GM18519 (cell line): ENCODE measurements at regions not wholly inside any gene's neighbourhood (a gene's known extent, or its start where the extent isn't known, plus 50 kb on each side); places are given as distances from the start of the nearest gene placed in this dataset.
"Not testable (repeated sequence)": the region's sequence is repeated elsewhere in the genome, so short reads cannot be mapped to it uniquely, and the experiment has no call there.

ENCODE experiments used
- ATAC-seq: cut with Tn5 transposase; IDR thresholded peaks from one replicate; pipeline ENCODE4 v1.9.1; 2021; ENCODE audit warnings: mild to moderate bottlenecking, moderate library complexity; ENCODE audit not compliant: unreplicated experiment, low FRiP score

DNA sequence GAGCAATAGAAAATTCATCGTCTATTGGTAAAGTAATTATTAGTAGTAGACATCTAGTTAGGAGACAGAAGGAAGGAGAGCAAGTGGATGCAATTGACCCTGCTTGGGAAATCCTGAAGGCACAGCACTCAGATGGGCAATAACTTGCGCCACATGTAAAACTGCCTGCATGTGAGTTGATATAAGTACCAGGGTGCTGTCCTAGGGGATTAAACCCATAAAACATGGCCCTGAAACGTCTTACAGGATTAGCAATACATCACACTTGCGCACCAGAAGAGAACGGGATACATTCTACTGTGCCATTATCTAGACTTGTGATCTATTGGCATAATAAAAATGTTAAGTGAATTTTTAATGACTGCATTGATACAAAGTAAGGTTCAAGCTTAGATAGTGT is 277.5 kb upstream of the LYPLAL1 start:
- no peak for ATAC-seq

DNA sequence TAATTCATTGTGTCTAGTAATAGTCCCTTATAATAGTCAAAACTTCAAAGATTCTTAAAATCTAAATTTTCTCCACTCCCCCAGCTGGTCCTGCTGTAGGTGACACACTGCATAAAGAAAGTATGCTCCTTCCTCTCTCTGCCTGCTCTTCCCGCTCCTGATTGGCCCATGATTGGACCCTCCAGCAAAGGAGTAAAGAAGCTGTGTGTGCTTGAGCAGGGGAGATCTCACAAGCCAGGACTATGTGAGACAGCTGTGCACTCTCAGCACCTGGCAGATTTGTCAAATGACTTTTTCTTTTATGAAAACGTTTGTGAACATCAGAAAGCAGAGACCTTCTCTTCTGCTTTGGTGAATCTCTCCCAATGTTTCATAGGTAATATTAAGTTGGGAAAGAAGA is 274.8 kb upstream of the LYPLAL1 start:
- no peak for ATAC-seq

DNA sequence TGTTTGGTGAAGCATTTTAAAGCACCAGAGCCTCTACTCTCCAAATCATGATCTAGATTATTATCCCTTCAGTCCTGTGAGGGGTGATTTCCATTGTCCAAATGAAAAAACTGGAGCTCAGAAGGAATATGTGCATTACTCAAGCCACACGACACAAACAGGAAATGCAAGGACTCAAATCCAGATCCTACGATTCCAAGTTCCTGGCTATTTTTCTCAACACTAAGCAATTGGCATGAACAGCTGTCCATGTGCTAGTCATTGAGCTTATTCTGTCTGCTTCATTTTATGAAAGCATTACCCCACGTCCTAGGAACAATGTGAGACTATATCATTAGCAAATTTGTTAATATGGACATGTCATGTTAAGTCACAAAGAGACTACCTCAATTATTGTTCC is 273.1 kb upstream of the LYPLAL1 start:
- ATAC-seq = no peak

DNA sequence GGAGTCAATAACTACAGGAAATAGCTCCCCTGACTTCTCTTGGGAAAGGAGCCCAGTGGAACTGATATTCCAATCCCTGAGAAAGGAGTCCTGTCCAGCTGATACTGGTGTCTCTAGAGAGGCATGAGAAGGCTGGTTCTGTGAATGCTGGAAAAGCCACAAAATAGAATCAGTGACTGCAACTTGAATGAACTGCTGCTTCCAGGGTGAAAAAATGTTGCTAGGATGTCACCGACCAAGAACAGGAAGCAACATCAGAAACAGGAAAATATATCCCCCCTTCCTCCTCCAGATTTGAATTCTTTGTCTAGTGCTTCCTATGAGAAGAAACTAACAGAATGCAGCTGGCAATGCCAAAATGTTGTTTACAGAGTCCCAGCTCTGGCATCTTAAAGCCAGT is 269.3 kb upstream of the LYPLAL1 start:
- no peak for ATAC-seq

DNA sequence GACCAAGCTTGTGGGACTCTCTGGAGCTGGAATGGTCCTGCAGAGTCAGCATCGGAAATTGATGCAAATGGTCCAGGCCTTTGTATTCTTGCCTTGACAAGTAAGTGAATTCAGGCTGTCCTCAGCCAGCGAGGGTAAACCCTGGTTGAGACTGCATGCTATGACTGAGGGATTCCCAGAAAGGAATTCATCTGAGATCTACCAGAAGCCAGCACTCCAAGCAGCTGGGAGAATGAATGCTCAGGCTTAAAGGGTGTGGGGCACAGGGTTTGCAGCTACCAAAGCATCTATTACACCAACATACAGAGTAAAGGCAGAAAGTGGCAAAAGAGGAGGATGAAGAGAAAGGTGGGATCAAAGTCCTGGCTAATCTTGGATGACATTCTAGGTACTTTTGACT is 257.0 kb upstream of the LYPLAL1 start:
- no peak for ATAC-seq

DNA sequence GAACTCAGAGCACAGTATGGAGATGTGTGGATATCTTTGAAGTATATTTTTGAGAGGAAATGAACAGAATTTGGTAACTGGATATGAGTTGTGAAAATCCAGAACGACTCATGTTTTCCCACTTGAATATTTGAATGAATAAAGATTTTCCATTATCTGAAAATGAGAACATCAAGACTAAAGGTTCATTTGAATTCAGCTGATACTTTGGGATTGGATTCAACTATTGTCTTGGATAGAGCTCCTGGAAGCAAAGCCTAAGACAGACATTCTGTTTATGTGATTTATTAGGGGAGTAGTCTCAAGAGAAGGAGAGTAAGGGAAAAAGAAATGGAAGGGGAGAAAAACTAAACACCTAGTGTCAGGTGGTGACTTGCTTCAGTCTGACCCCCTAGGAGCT is 256.0 kb upstream of the LYPLAL1 start:
- no peak for ATAC-seq

DNA sequence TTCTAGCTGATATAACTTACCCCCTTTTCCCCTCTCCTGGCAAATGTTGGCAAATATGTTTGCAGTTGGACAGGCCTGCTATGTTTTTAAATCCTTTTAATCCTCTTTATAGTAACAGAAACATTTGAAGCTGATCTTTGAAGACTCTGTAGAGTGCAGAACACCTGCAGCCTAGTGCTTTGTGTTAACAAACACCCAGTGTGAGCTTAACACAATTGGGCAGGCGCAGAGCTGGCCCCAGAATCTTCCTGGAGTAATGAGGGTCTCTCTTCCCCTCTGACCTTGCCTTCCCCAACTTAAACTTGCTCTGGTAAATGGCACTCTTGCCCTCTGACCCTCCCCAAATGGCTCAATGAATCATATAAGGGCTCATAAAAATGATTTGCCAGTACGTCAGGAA is 247.9 kb upstream of the LYPLAL1 start:
- ATAC-seq = no peak

DNA sequence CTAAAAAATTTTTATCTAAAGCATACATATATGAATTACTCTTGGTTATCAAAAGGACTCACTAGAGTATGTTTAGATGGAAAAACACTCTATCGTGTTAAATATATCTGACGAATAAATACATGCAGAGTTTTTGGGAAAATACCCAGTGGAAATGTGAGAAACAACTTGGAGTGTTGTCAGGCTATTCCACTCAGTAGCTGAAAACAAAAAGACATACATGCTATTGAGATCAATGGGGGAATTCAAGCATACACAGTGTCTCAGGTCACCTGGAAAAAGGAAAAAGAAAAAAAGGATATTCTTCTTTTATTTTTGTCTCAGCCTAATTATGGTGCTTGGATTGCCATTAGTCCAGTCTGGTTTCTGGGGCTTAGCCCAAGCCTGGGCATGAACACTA is 247.0 kb upstream of the LYPLAL1 start:
- ATAC-seq = no peak

DNA sequence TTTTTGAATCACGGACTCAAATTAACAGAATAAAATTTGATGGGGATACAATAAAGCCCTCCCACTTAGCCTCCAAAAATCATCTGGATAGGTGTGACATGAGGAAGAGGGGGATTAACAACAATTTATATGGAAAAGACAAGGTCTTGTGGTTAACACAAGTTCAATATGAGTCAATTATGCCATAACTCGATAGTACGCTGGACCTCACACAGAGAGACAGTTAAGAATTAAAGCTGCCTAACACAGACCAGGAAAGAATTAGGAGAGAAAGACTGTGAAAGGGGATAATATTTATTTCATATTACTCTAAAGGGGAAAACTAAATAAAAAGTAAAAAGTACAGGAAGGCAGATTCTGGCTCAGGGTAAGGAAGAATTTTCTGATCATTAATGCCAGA is 243.7 kb upstream of the LYPLAL1 start:
- no peak for ATAC-seq

DNA sequence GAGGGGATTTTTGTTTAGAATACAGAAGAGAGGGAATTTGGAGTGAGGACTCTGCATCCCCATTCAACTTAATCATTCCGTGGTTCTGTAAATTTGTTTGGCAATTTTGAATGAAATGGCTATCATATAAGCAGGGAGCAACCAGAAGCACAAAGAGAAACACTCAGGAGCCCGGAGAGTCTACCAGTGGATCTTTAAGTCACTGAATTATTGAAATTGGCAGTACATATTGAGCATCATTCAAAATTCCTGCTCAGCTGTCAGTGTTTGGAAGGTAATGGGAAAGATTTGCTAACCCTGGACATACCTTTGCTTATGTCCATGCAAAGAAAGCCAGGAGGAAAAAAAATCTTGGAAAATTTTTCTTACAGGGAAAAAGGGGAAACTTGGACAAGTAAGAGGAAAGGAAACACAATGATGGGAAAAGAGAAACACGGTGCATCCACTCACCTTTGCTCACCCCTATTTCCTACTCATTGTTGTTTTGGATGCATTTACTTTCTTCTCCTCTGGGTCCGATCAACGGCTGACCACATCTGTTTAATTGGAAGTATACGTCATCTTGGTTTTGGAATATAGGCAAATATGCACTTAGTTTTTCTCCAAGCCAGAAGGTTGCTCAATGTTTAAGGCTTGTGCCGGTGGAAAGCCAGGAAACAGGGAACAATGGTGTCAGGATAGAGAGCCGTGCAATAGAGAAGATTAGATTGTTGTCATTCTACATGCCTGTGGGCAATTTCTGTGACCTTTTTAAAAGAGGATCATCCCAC is 243.0 kb upstream of the LYPLAL1 start:
- no peak for ATAC-seq

DNA sequence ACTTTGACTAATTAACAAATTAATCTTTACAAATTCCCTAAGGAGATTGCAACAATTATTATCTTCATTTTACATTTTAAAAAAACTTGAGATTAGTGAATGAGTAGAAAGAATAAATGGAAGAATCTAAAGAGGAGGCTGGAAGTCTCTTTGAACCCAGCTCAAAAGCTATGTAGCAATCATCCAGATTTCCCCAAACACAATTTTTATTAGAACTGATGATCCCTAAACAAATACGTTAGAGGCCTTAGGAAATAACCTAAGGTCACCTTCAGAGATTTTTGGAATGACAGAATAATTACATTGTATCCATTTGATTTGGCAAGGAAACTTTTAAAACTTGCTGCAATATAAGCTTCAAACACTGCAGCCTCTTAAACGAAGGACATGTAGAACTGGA is 242.4 kb upstream of the LYPLAL1 start:
- no peak for ATAC-seq

DNA sequence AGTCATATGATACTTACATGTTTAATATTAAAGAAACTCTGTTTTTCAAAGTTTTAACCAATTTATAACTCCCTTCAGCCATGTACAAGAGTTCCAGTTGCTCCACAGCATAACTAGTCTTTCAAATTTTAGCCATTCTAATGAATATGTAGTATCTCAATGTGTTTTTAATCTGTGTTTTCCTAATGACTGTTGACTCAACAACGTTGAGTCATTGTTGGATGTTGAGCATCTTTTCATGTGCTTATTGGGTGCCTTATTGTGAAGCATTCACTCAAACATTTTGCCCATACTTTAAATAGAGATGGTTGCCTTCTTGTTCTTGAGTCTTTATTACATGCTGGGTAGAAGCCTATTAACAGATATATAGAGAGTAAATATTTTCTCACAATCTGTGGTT is 240.2 kb upstream of the LYPLAL1 start:
- ATAC-seq = no peak

DNA sequence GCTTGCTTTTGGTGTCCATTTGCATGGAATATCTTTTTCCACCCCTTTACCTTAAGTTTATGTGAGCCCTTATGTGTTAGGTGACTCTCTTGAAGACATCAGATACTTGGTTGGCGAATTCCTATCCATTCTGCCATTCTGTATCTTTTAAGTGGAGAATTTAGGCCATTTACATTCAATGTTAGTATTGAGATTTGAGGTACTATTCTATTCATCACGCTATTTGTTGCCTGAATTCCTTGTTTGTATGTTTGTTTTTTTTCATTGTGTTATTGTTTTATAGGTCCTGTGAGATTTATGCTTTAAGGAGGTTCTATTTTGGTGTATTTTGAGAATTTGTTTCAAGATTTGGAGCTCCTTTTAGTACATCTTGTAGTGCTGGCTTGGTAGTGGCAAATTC is 238.3 kb upstream of the LYPLAL1 start:
- not testable (repeated sequence) for ATAC-seq

DNA sequence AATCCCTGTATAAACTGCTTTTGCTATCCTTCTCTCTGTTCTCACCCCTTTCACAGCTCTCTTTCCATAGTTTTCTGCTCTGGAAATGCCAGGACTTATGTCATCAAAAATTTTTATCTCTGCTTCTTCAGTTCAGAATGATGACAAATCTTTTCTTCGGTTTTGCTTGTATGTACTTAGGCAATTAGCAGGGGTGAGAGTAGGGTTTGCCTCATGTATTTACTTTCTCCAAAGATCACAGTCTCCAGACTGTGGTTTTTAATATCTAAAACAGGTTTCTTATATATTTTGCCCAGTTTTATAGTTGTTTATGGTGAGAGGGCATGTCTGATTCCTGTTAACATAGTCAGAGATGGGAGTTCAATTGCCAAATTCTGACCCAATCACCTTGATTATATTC is 235.4 kb upstream of the LYPLAL1 start:
- no peak for ATAC-seq

DNA sequence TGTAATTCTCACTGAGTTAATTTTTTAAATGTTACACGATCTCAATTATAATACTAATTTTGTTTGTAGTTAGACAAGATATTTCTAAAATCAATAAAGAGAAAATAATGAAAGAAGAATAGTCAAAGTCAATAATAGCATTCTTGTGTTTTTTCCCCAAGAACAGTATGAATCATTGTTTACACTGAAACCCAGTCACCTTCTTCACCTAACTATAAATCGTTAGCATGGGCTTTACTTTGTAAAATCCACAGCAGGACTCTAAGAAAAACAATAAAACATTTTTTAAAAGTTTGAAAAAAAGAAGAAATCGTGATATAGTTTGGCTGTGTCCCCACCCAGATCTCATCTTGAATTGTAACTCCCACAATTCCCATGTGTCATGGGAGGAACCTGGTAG is 234.6 kb upstream of the LYPLAL1 start:
- ATAC-seq = no peak

DNA sequence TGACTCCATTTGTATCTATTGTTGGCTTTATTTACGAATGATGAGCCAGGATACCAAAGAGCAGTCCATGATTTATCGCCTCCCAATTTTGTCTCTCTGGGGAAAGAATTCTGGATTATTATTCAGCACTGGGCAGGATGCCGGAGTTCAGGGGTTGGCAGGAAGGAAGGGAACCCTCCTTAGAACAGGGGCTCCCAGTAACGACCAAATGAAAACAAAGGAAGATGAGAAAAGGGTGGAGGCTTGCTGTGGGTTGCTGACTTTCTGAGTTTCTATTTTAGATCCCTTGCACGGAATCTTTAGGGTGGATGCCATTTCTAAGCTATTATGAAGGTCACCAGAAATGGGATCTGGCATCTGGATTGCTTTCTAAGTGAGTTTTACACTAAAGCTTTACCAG is 231.2 kb upstream of the LYPLAL1 start:
- no peak for ATAC-seq

DNA sequence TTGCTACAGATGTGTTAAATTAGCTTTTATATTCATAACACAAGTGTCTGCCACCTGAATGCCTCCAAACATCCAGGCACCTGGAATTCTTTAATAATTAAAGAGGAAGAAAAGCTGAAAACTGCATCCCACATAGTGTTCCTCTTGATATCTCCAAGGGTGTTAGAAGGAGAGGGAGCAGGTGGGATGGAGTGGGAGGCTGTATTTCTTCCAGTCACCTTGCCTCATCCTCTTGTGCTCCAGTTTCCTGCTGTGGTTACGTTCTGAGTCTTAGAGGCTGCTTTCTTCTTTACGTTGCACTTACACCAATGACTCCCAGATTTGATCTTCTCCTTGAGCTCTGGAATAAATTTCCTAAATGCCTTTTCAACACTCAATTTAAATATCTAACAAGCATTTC is 230.3 kb upstream of the LYPLAL1 start:
- ATAC-seq = no peak

DNA sequence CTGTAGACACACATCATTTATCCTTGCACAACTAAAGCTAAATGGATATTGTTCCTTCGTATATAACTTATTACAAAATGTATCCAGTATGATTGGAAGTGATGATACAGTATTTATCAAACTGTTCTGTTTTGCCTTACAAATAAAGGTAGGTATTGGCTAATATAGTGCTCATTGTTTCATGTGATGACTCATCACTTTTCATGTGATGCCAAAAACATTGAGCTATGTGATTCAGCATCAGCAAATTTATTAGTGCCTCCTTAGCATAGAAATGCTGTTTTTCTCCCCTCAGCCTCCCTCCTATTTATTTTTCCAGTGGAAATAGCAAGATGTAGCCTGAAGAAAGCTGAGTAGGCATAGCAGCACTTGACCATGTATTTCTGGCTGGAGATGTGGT is 228.6 kb upstream of the LYPLAL1 start:
- no peak for ATAC-seq

DNA sequence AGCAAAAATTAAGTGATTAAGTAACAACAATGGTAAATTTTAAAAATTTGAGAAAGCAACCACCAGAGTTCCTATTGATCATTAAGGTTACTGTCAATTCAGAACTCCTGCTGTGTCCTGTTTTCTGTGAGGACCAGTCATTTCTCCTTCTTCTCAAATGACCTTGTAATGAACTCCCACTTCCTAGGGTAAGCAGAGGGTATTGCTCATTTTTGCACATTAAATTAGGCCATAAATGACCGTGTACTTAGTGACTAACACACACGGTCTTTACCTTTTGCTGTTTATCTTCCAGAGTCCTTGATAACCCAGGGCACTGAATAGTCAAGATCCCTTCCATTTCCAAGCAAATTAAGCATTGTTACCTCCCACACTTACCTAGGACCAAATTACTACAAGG is 227.5 kb upstream of the LYPLAL1 start:
- ATAC-seq = no peak

DNA sequence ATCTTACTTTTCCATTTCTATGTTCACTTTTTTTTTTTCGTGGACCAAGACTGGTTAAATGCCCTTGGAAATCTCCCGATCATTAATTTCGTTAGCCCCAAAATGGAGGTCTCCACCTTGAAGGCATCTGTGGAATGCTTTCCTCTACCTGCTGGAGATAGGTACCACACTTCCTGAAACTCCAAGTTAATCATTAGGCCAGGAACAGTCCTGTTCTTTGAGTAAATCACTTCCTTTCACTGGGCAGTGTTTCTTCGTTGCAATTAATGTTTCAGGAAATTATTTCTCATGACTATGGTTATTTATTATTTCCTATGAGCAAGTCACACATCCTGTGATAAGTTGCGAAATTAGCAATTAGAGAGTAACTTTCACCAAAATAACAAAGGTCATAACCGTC is 225.2 kb upstream of the LYPLAL1 start:
- ATAC-seq = no peak

DNA sequence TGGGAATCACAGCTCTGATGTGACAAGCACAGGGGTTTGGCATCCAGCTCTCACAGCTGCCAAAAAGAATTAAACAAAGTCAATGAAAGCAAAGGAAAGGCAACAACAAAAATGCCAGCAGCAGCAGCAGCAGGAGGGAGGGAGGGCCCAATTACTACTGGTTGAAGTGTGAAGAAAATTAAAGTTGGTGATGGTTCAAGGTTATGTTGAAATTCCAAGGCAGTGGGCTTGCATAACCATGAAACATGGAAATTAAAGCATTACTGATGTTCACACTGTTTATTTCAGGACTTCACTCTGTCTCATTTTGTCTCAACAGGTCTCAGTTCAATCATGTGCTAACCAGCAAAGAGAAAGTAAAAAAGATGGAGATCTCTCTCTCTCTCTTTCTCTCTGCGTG is 220.3 kb upstream of the LYPLAL1 start:
- no peak for ATAC-seq

DNA sequence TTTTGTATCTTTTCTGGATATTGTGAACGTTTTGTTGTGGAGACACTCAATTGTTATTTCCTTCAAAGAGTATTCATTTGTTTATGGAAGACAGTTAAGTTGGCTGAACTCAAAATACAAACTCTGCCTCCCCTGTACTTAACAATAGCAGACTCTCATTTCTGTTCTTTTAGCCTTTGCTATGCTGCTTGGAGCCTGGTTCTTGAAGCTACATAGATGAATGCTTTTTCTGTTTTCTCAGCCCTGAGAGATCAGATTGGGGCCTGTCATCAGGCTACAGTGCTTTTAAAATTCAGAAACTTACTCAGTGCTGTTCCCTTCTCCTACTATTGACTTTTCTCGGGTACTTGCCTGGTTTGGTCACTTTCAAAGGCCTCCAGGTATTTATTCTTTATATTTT is 215.7 kb upstream of the LYPLAL1 start:
- no peak for ATAC-seq

DNA sequence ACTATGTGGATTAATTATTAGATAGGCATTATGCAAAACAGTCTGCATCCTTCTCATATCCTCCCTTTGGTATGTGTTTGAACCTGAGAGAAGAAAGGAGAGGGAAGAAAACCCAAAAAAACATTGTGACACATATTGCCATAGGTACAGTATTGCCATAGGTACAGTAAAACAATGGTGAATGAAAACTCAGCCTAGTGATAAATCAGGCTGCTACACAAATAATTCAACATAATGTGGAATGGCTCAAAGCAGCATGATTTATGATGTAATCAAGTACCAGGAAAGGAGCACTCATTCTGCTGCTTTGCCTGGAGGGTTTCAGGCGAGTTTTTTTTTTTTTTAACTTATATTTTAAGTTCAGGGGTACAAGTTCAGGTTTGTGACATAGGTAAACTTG is 213.9 kb upstream of the LYPLAL1 start:
- no peak for ATAC-seq
